K562 (cell line): ENCODE measurements at regions not wholly inside any gene's neighbourhood (a gene's known extent, or its start where the extent isn't known, plus 50 kb on each side); places are given as distances from the start of the nearest gene placed in this dataset.

Experiments
- ATAC-seq: fragments of 200-7000 bp; cut with Tn5 transposase; 3 replicates; pipeline ENCODE4 v1.9.1; 2020; ENCODE audit warnings: moderate library complexity
- BruUV-seq: library from RNA; stranded (reverse); fragments of 400-500 nt; replicated peaks from 2 replicates; lab custom pipeline; 2021; lab: Mats Ljungman, UMichigan
- CTCF ChIA-PET: fragments of 300-600 bp; formaldehyde crosslinking; extraction: SDS; loops from one replicate; lab custom pipeline; 2021; ENCODE audit warnings: low intra/inter-chr PET ratio; lab: Yijun Ruan, JAX
- POLR2A ChIA-PET: fragments of 300-600, 350-650 bp; sonication (Branson Sonifier 250); formaldehyde crosslinking; extraction: SDS; loops from one replicate; lab custom pipeline; 2021; ENCODE audit warnings: antibody characterized with exemption, inconsistent platforms; lab: Yijun Ruan, JAX
- DNase-seq, 4 experiments: peaks; one replicate each; pipeline versions ENCODE4 v3.0.0 to v3.0.0-alpha.2; 2011 to 2018; ENCODE audit warnings: low spot score in 3 of 4, mixed read lengths in 3 of 4; ENCODE audit errors: extremely low read depth in 1 of 4
- FAIRE-seq: peaks from 2 replicates; lab custom pipeline; 2011; peaks lifted over from hg19 to GRCh38; lab: Jason Lieb, UNC
- H2AFZ ChIP-seq: 2 replicates; pipeline ENCODE4 v1.6.0; 2011; ENCODE audit warnings: low read depth, low read length, control low read depth, inconsistent platforms
- H3K27ac ChIP-seq: fragments of 200-600 bp; 3 replicates; pipeline ENCODE4 v1.8.0; 2011; ENCODE audit warnings: low read depth, mild to moderate bottlenecking, control low read depth, inconsistent platforms, low read length, moderate library complexity, mixed read lengths; ENCODE audit errors: extremely low read depth
- H3K27me3 ChIP-seq, 2 experiments: fragments of 300-600 bp in 1 of 2; 2 replicates in 1 of 2; 3 replicates in 1 of 2; pipeline versions ENCODE4 v1.6.0 to v1.8.0; 2011; ENCODE audit warnings: inconsistent platforms in 2 of 2, low read length in 2 of 2, mild to moderate bottlenecking in 1 of 2, mixed read lengths in 1 of 2, moderate library complexity in 1 of 2; ENCODE audit not compliant: control insufficient read depth in 2 of 2, insufficient read depth in 2 of 2
- H3K36me3 ChIP-seq: fragments of 300-600 bp; 3 replicates; pipeline ENCODE4 v1.8.0; 2011; ENCODE audit warnings: mild to moderate bottlenecking, low read length, inconsistent platforms; ENCODE audit not compliant: control insufficient read depth, insufficient read depth
- H3K4me1 ChIP-seq, 2 experiments: fragments of 200-600 bp in 1 of 2; replicated peaks in 1 of 2; 2 replicates in 1 of 2; 3 replicates in 1 of 2; pipeline versions ENCODE4 v1.5.1 to v1.8.0; 2011; ENCODE audit warnings: inconsistent platforms in 2 of 2, low read length in 2 of 2, mild to moderate bottlenecking in 1 of 2, mixed read lengths in 1 of 2, moderate library complexity in 1 of 2; ENCODE audit not compliant: control insufficient read depth in 2 of 2, insufficient read depth in 2 of 2
- H3K4me2 ChIP-seq: 2 replicates; pipeline ENCODE4 v1.6.1; 2011; ENCODE audit warnings: low read length, control low read depth, inconsistent platforms, mixed read lengths; ENCODE audit not compliant: insufficient read depth
- H3K4me3 ChIP-seq: fragments of 200-600 bp; sonication (generic), shearing (Covaris generic); 2 replicates; pipeline ENCODE4 v1.5.1; 2016; ENCODE audit warnings: control low read depth, inconsistent platforms
- H3K79me2 ChIP-seq: fragments of 200-600 bp; 3 replicates; pipeline ENCODE4 v1.8.0; 2011; ENCODE audit warnings: low read length, inconsistent platforms; ENCODE audit not compliant: control insufficient read depth, insufficient read depth
- H3K9ac ChIP-seq, 2 experiments: 2 replicates each; pipeline versions ENCODE4 v1.6.0 to v1.6.1; 2011; ENCODE audit warnings: low read depth in 2 of 2, low read length in 2 of 2, control low read depth in 1 of 2, inconsistent platforms in 1 of 2, mild to moderate bottlenecking in 1 of 2, mixed read lengths in 1 of 2; ENCODE audit not compliant: insufficient read depth in 1 of 2
- H3K9me1 ChIP-seq: one replicate; pipeline ENCODE4 v1.6.0; 2011; ENCODE audit warnings: inconsistent platforms, mild to moderate bottlenecking, low read length, moderate library complexity; ENCODE audit not compliant: control insufficient read depth, insufficient read depth
- H3K9me3 ChIP-seq: replicated peaks from 2 replicates; pipeline ENCODE4 v1.5.1; 2011; ENCODE audit warnings: low read depth, low read length, inconsistent platforms; ENCODE audit not compliant: control insufficient read depth, insufficient read depth
- H4K20me1 ChIP-seq: replicated peaks from 2 replicates; pipeline ENCODE4 v1.6.1; 2011; ENCODE audit warnings: low read length, inconsistent platforms, mixed read lengths; ENCODE audit not compliant: control insufficient read depth, insufficient read depth
- BMI1 ChIP-seq: fragments of 150-350 bp; IDR thresholded peaks from 2 replicates; pipeline ENCODE4 v1.6.1; 2014; ENCODE audit warnings: low read length
- KLF10 ChIP-seq: fragments of 250-450 bp; sonication (Bioruptor Pico); IDR thresholded peaks from 2 replicates; pipeline ENCODE4 v1.6.1; 2021; ENCODE audit warnings: matching md5 sums
- NCOA4 ChIP-seq: fragments of 450-650 bp; IDR thresholded peaks from 2 replicates; pipeline ENCODE4 v1.6.1; 2018; ENCODE audit warnings: mild to moderate bottlenecking; ENCODE audit not compliant: partially characterized antibody
- PHB ChIP-seq: fragments of 250-450 bp; sonication (Bioruptor Pico); IDR thresholded peaks from 2 replicates; pipeline ENCODE4 v1.5.0; 2021
- PHB2 ChIP-seq: fragments of 450-650 bp; IDR thresholded peaks from 2 replicates; pipeline ENCODE4 v1.6.1; 2017; ENCODE audit warnings: low read depth
- PHF21A ChIP-seq: fragments of 450-650 bp; IDR thresholded peaks from 2 replicates; pipeline ENCODE4 v1.6.1; 2017; ENCODE audit warnings: low read depth, borderline replicate concordance
- PRMT5 ChIP-seq: sonication (generic); formaldehyde crosslinking; IDR thresholded peaks from 2 replicates; pipeline ENCODE4 v1.5.0; 2020; ENCODE audit warnings: missing genetic modification reagents
- RBM17 ChIP-seq: fragments of 200-400 bp; formaldehyde crosslinking; IDR thresholded peaks from 2 replicates; pipeline ENCODE4 v1.6.1; 2017; ENCODE audit warnings: low read depth, mild to moderate bottlenecking, low read length, borderline replicate concordance
- ZNF282 ChIP-seq: sonication (generic); formaldehyde crosslinking; IDR thresholded peaks from 2 replicates; pipeline ENCODE4 v1.8.1; 2023; ENCODE audit warnings: missing genetic modification reagents
- ZNF778 ChIP-seq: fragments of 450-650 bp; formaldehyde crosslinking; IDR thresholded peaks from 2 replicates; pipeline ENCODE4 v1.4.0; 2020; ENCODE audit warnings: mild to moderate bottlenecking, moderate library complexity
- WGBS: fragments of 100-300 bp; shearing (Covaris generic); methylation state at CpG from one replicate; pipeline ENCODE4 v1.1.6; 2016; ENCODE audit warnings: low coverage, mixed read lengths; ENCODE audit not compliant: insufficient coverage; ENCODE audit errors: missing lambda C conversion rate; 5-methylcytosine and 5-hydroxymethylcytosine counted together
- in situ Hi-C: fragments of 300-500 bp; cut with MboI; formaldehyde crosslinking; loops from 4 replicates; pipeline ENCODE4 v1.15.0; 2018; ENCODE audit warnings: inconsistent platforms, mixed read lengths
- intact Hi-C: fragments of 100-400 bp; cut with micrococcal nuclease; formaldehyde crosslinking; loops from 2 replicates; pipeline ENCODE4 v1.14.2; 2022
- TF ChIP-seq, protein P1 (sequence below): sonication (generic); formaldehyde crosslinking; IDR thresholded peaks from 2 replicates; pipeline ENCODE4 v1.8.1; 2023; ENCODE audit warnings: mild to moderate bottlenecking, missing genetic modification reagents
- TF ChIP-seq, protein P2 (sequence below): fragments of 250-450 bp; sonication (Bioruptor Pico); IDR thresholded peaks from 2 replicates; pipeline ENCODE4 v1.5.0; 2021; ENCODE audit warnings: mild to moderate bottlenecking, borderline replicate concordance
- TF ChIP-seq, protein P3 (sequence below): fragments of 450-650 bp; IDR thresholded peaks from 2 replicates; pipeline ENCODE4 v1.6.1; 2016
- TF ChIP-seq, protein P4 (sequence below): fragments of 250-450 bp; sonication (Bioruptor Pico); IDR thresholded peaks from 2 replicates; pipeline ENCODE4 v1.4.0; 2020

DNA sequence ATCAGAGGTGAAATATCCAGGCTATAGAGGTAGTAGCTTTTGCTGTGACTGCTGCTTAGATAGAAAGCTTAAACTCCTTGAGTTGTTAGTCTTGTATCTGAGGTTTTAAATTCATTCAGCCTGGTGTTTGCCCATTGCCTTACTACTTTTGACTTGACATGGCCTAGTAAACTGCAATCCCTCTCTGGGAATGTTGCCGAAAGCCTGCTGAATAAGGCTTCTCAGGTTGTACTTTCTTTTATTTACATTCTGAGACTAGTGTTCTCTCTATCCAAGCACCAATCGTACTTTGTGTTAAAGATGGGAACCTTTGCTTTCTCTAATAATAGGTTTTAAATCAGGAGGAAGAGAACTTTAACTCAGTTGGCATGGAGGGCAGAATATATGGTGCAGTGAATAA lies 357.6 kb upstream of the CWC22 start:
- Histone ChIP-seq H3K36me3 (no peaks in the 10 kb centered on the region), H3K27me3 (no peaks in the 10 kb centered on the region), H3K9me1 (no peaks in the 10 kb centered on the region), H3K9ac (no peak overlapping the region), H3K4me3 (no peak overlapping the region), H3K9me3 (peaks cover 2% of the 10 kb centered on the region; the same call in 1 of the 2 replicates), H4K20me1 (no peaks in the 10 kb centered on the region), H3K27ac (no peak overlapping the region), H2AFZ (no peak overlapping the region), H3K4me2 (no peak overlapping the region), H3K79me2 (no peaks in the 10 kb centered on the region), H3K4me1 (no peaks in the 10 kb centered on the region)
- WGBS: 2% methylated on average over 2 of the region's 2 CpGs
- ATAC-seq (no peak), DNase-seq (no peak), FAIRE-seq (no peak)
- BruUV-seq: no TSS peak
- ChIA-PET POLR2A (no interaction called here), CTCF (no interaction called here)
- in situ Hi-C loops: no loop called here
- intact Hi-C loops: no loop called here
- TF ChIP-seq ZNF778 (CRISPR knock-in tag) (no peak), PHB (CRISPR knock-in tag) (no peak), RBM17 (no peak), ZNF282 (CRISPR knock-in tag) (no peak), BMI1 (no peak), PHB2 (no peak), PHF21A (no peak), PRMT5 (no peak), NCOA4 (no peak), KLF10 (CRISPR knock-in tag) (no peak)
- TF ChIP-seq, protein P1, sequence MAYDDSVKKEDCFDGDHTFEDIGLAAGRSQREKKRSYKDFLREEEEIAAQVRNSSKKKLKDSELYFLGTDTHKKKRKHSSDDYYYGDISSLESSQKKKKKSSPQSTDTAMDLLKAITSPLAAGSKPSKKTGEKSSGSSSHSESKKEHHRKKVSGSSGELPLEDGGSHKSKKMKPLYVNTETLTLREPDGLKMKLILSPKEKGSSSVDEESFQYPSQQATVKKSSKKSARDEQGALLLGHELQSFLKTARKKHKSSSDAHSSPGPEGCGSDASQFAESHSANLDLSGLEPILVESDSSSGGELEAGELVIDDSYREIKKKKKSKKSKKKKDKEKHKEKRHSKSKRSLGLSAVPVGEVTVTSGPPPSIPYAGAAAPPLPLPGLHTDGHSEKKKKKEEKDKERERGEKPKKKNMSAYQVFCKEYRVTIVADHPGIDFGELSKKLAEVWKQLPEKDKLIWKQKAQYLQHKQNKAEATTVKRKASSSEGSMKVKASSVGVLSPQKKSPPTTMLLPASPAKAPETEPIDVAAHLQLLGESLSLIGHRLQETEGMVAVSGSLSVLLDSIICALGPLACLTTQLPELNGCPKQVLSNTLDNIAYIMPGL (CRISPR knock-in tag): no peak
- TF ChIP-seq, protein P2, sequence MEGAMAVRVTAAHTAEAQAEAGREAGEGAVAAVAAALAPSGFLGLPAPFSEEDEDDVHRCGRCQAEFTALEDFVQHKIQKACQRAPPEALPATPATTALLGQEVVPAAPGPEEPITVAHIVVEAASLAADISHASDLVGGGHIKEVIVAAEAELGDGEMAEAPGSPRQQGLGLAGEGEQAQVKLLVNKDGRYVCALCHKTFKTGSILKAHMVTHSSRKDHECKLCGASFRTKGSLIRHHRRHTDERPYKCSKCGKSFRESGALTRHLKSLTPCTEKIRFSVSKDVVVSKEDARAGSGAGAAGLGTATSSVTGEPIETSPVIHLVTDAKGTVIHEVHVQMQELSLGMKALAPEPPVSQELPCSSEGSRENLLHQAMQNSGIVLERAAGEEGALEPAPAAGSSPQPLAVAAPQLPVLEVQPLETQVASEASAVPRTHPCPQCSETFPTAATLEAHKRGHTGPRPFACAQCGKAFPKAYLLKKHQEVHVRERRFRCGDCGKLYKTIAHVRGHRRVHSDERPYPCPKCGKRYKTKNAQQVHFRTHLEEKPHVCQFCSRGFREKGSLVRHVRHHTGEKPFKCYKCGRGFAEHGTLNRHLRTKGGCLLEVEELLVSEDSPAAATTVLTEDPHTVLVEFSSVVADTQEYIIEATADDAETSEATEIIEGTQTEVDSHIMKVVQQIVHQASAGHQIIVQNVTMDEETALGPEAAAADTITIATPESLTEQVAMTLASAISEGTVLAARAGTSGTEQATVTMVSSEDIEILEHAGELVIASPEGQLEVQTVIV (CRISPR knock-in tag): no peak
- TF ChIP-seq, protein P3, sequence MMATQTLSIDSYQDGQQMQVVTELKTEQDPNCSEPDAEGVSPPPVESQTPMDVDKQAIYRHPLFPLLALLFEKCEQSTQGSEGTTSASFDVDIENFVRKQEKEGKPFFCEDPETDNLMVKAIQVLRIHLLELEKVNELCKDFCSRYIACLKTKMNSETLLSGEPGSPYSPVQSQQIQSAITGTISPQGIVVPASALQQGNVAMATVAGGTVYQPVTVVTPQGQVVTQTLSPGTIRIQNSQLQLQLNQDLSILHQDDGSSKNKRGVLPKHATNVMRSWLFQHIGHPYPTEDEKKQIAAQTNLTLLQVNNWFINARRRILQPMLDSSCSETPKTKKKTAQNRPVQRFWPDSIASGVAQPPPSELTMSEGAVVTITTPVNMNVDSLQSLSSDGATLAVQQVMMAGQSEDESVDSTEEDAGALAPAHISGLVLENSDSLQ: no peak
- TF ChIP-seq, protein P4, sequence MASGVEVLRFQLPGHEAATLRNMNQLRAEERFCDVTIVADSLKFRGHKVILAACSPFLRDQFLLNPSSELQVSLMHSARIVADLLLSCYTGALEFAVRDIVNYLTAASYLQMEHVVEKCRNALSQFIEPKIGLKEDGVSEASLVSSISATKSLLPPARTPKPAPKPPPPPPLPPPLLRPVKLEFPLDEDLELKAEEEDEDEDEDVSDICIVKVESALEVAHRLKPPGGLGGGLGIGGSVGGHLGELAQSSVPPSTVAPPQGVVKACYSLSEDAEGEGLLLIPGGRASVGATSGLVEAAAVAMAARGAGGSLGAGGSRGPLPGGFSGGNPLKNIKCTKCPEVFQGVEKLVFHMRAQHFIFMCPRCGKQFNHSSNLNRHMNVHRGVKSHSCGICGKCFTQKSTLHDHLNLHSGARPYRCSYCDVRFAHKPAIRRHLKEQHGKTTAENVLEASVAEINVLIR (CRISPR knock-in tag): no peak
